NCI-H510A (cell line): ENCODE measurements at regions not wholly inside any gene's neighbourhood (a gene's known extent, or its start where the extent isn't known, plus 50 kb on each side); places are given as distances from the start of the nearest gene placed in this dataset.
A peak's percentile ranks its signal among the peaks of the same experiment; 100 is the strongest.
"Not testable (repeated sequence)": the region's sequence is repeated elsewhere in the genome, so short reads cannot be mapped to it uniquely, and the experiment has no call there.

Experiments used
- DNase-seq: peaks from one replicate; lab custom pipeline; 2025; lab: John Stamatoyannopoulos, UW

GRCh38 chr2:17362956-17363355 is 155.3 kb downstream of the RAD51AP2 start:
- DNase-seq = no peak

GRCh38 chr2:17355608-17356329 is 162.5 kb downstream of the RAD51AP2 start:
- DNase-seq = no peak

- no peak for DNase-seq
These were observed 165.0 kb downstream of the RAD51AP2 start for GRCh38 chr2:17353263-17353662.

GRCh38 chr2:17342692-17343091 is 175.5 kb downstream of the RAD51AP2 start:
- not testable (repeated sequence) for DNase-seq

- no peak for DNase-seq
These were observed 180.7 kb downstream of the RAD51AP2 start for GRCh38 chr2:17337507-17337906.

- no peak for DNase-seq
These were observed 181.8 kb downstream of the RAD51AP2 start for GRCh38 chr2:17336458-17336857.

GRCh38 chr2:17334300-17334699 is 183.9 kb downstream of the RAD51AP2 start:
- no peak for DNase-seq

- no peak for DNase-seq
These were observed 186.6 kb downstream of the RAD51AP2 start for GRCh38 chr2:17331636-17332035.

GRCh38 chr2:17328161-17328560 is 190.1 kb downstream of the RAD51AP2 start:
- no peak for DNase-seq

- no peak for DNase-seq
These were observed 190.6 kb downstream of the RAD51AP2 start for GRCh38 chr2:17327649-17328048.

- no peak for DNase-seq
These were observed 191.5 kb downstream of the RAD51AP2 start for GRCh38 chr2:17326717-17327116.

- no peak for DNase-seq
These were observed 194.5 kb downstream of the RAD51AP2 start for GRCh38 chr2:17323697-17324096.

GRCh38 chr2:17322461-17322860 is 195.8 kb downstream of the RAD51AP2 start:
- DNase-seq = no peak

- DNase-seq = peak; percentile 13
These were observed 199.2 kb downstream of the RAD51AP2 start for GRCh38 chr2:17319090-17319489.

GRCh38 chr2:17318013-17318412 is 200.2 kb downstream of the RAD51AP2 start:
- DNase-seq = no peak

- DNase-seq = no peak
These were observed 200.7 kb downstream of the RAD51AP2 start for GRCh38 chr2:17317439-17317976.

- DNase-seq = no peak
These were observed 205.0 kb downstream of the RAD51AP2 start for GRCh38 chr2:17313261-17313660.

- no peak for DNase-seq
These were observed 206.3 kb downstream of the RAD51AP2 start for GRCh38 chr2:17311771-17312511.

- no peak for DNase-seq
These were observed 207.1 kb downstream of the RAD51AP2 start for GRCh38 chr2:17311106-17311619.

GRCh38 chr2:17309741-17310339 is 208.4 kb downstream of the RAD51AP2 start:
- peak; percentile 54 for DNase-seq

- no peak for DNase-seq
These were observed 209.1 kb downstream of the RAD51AP2 start for GRCh38 chr2:17309181-17309580.

- DNase-seq = no peak
These were observed 211.5 kb downstream of the RAD51AP2 start for GRCh38 chr2:17306706-17307105.

- no peak for DNase-seq
These were observed 212.0 kb downstream of the RAD51AP2 start for GRCh38 chr2:17306219-17306618.
